HS-5 (cell line): ENCODE measurements at regions not wholly inside any gene's neighbourhood (a gene's known extent, or its start where the extent isn't known, plus 50 kb on each side); places are given as distances from the start of the nearest gene placed in this dataset.

Source experiments
- DNase-seq: peaks from one replicate; pipeline ENCODE4 v3.0.0-alpha.2; 2012; ENCODE audit warnings: low read depth

- DNase-seq, result peak; percentile 28
Measured at GRCh38 chr18:24530630-24531111, 70.2 kb downstream of the HRH4 start.

GRCh38 chr18:24534271-24534670 lies 73.8 kb downstream of the HRH4 start:
- DNase-seq, result no peak

- DNase-seq, result no peak
Measured at GRCh38 chr18:24534737-24535136, 74.3 kb downstream of the HRH4 start.

- no peak for DNase-seq
Measured at GRCh38 chr18:24535527-24536295, 75.3 kb downstream of the HRH4 start.

GRCh38 chr18:24536326-24536725 lies 75.9 kb downstream of the HRH4 start:
- no peak for DNase-seq

GRCh38 chr18:24536834-24537233 lies 76.4 kb downstream of the HRH4 start:
- DNase-seq, result no peak

- no peak for DNase-seq
Measured at GRCh38 chr18:24538414-24539264, 78.2 kb downstream of the HRH4 start.

GRCh38 chr18:24539866-24540617 lies 79.6 kb downstream of the HRH4 start:
- no peak for DNase-seq

GRCh38 chr18:24540896-24541295 lies 80.5 kb downstream of the HRH4 start:
- no peak for DNase-seq

GRCh38 chr18:24543086-24543794 lies 82.8 kb downstream of the HRH4 start:
- DNase-seq, result no peak

- no peak for DNase-seq
Measured at GRCh38 chr18:24543795-24544498, 83.5 kb downstream of the HRH4 start.

GRCh38 chr18:24544949-24545348 lies 84.5 kb downstream of the HRH4 start:
- DNase-seq, result no peak

GRCh38 chr18:24545651-24546050 lies 85.2 kb downstream of the HRH4 start:
- DNase-seq, result no peak

GRCh38 chr18:24546307-24546706 lies 85.9 kb downstream of the HRH4 start:
- peak; percentile 26 for DNase-seq

GRCh38 chr18:24548583-24548982 lies 88.1 kb downstream of the HRH4 start:
- DNase-seq, result no peak

GRCh38 chr18:24552218-24552617 lies 91.8 kb downstream of the HRH4 start:
- DNase-seq, result no peak

GRCh38 chr18:24553571-24554285 lies 93.3 kb downstream of the HRH4 start:
- DNase-seq, result no peak

GRCh38 chr18:24558403-24558802 lies 98.0 kb downstream of the HRH4 start:
- DNase-seq, result no peak

- DNase-seq, result no peak
Measured at GRCh38 chr18:24559526-24559925, 99.1 kb downstream of the HRH4 start.

GRCh38 chr18:24560511-24560981 lies 100.1 kb downstream of the HRH4 start:
- no peak for DNase-seq
